OCI-LY3 (cell line): ENCODE measurements at regions not wholly inside any gene's neighbourhood (a gene's known extent, or its start where the extent isn't known, plus 50 kb on each side); places are given as distances from the start of the nearest gene placed in this dataset.

Experiments
- EZH2phosphoT487 ChIP-seq: fragments of 200-600 bp; shearing (Covaris generic); IDR thresholded peaks from 2 replicates; pipeline ENCODE4 v1.6.1; 2018; ENCODE audit warnings: antibody characterized with exemption, mixed run types, low read depth
- TF ChIP-seq, protein P1 (sequence below): fragments of 200-600, 300-600 bp; sonication (generic); IDR thresholded peaks from 2 replicates; pipeline ENCODE4 v1.5.1; 2014; ENCODE audit warnings: antibody characterized with exemption, low read length, low read depth

DNA sequence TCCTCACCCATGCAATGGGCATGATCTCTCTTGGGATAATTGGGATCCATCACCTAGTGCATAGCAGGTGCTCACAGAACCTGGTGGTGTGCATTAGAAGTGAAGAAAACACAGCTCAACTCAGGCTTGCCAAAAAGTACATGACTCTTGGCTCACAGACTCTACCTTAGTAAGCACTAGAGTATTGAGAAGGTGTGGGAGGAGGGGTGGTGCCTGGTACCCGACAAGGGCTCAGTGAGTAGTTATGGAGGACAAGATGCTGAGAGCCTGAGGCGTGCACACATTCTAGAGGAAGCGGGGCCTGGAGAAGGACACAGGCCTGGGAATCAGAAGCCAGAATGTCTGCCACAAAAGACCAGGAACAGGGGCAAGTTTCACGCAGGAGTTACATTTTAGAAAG is 100.3 kb upstream of the GRIK3 start:
- TF ChIP-seq, protein P1, sequence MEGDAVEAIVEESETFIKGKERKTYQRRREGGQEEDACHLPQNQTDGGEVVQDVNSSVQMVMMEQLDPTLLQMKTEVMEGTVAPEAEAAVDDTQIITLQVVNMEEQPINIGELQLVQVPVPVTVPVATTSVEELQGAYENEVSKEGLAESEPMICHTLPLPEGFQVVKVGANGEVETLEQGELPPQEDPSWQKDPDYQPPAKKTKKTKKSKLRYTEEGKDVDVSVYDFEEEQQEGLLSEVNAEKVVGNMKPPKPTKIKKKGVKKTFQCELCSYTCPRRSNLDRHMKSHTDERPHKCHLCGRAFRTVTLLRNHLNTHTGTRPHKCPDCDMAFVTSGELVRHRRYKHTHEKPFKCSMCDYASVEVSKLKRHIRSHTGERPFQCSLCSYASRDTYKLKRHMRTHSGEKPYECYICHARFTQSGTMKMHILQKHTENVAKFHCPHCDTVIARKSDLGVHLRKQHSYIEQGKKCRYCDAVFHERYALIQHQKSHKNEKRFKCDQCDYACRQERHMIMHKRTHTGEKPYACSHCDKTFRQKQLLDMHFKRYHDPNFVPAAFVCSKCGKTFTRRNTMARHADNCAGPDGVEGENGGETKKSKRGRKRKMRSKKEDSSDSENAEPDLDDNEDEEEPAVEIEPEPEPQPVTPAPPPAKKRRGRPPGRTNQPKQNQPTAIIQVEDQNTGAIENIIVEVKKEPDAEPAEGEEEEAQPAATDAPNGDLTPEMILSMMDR: no peak
- no peak for TF ChIP-seq EZH2phosphoT487
